ENCODE measurements at regions not wholly inside any gene's neighbourhood (a gene's known extent, or its start where the extent isn't known, plus 50 kb on each side); places are given as distances from the start of the nearest gene placed in this dataset.

DNA sequence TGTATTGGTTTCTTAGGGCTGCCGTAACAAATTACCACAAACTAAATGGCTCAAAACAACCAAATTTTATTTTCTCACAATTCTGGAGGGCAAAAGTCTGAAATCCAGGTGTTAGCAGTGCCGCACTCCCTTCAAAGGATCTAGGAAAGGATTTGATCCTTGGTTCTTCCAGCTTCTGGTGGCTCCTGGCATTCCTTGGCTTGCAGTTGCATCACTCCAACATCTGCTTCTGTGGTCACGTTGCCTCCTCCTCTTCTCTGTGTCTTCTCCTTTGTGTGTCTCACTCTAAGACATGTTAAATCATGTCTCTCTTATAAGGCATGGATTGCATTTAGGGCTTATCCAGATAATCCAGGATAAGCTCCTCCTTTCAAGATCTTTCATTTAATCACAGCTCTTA is 262.2 kb downstream of the MEX3B start:
- TF ChIP-seq POLR2AphosphoS5 (IDR thresholded peaks at IDR 0.05; ENCODE audit: insufficient read depth, low read depth, low read length), result no peak
- TF ChIP-seq, protein P1, sequence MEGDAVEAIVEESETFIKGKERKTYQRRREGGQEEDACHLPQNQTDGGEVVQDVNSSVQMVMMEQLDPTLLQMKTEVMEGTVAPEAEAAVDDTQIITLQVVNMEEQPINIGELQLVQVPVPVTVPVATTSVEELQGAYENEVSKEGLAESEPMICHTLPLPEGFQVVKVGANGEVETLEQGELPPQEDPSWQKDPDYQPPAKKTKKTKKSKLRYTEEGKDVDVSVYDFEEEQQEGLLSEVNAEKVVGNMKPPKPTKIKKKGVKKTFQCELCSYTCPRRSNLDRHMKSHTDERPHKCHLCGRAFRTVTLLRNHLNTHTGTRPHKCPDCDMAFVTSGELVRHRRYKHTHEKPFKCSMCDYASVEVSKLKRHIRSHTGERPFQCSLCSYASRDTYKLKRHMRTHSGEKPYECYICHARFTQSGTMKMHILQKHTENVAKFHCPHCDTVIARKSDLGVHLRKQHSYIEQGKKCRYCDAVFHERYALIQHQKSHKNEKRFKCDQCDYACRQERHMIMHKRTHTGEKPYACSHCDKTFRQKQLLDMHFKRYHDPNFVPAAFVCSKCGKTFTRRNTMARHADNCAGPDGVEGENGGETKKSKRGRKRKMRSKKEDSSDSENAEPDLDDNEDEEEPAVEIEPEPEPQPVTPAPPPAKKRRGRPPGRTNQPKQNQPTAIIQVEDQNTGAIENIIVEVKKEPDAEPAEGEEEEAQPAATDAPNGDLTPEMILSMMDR (IDR thresholded peaks at IDR 0.05; ENCODE audit: extremely low read depth in 1 of 2, insufficient read depth in 1 of 2, low read depth in 1 of 2, low read length in 2 of 2), result no peak
